ENCODE measurements at regions not wholly inside any gene's neighbourhood (a gene's known extent, or its start where the extent isn't known, plus 50 kb on each side); places are given as distances from the start of the nearest gene placed in this dataset.

DNA sequence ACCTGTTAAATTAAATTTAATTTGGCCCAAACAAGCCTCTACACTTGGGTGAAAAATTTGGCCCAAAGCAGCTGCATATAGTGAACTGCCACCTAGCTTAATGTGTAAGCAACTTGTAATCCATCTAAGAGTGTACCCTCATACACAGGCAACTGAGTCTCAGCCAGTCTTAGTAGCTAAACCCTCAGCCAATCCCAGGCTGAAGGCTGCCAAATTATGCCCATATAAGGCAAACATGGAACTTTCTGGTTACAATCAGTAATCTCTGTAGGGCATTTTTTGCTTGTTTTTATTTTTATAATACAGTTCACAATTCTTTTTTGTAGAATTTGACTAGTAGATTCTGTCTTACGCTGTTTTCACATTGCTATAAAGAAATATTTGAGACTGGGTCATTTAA is 958.7 kb downstream of the FSCB start:
- TF ChIP-seq POLR2A (IDR thresholded peaks at IDR 0.05), result no peak
- TF ChIP-seq, protein P1, sequence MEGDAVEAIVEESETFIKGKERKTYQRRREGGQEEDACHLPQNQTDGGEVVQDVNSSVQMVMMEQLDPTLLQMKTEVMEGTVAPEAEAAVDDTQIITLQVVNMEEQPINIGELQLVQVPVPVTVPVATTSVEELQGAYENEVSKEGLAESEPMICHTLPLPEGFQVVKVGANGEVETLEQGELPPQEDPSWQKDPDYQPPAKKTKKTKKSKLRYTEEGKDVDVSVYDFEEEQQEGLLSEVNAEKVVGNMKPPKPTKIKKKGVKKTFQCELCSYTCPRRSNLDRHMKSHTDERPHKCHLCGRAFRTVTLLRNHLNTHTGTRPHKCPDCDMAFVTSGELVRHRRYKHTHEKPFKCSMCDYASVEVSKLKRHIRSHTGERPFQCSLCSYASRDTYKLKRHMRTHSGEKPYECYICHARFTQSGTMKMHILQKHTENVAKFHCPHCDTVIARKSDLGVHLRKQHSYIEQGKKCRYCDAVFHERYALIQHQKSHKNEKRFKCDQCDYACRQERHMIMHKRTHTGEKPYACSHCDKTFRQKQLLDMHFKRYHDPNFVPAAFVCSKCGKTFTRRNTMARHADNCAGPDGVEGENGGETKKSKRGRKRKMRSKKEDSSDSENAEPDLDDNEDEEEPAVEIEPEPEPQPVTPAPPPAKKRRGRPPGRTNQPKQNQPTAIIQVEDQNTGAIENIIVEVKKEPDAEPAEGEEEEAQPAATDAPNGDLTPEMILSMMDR (IDR thresholded peaks at IDR 0.05 in 4 of 5, conservative IDR thresholded peaks at IDR 0.05 in 1 of 5), result no peak

Data from gastrocnemius medialis (tissue), 4 donors.